Loucy (cell line): ENCODE measurements at regions not wholly inside any gene's neighbourhood (a gene's known extent, or its start where the extent isn't known, plus 50 kb on each side); places are given as distances from the start of the nearest gene placed in this dataset.

Source experiments
- CTCF ChIP-seq: fragments of 200-600 bp; sonication (generic); conservative IDR thresholded peaks from 2 replicates; pipeline ENCODE4 v1.5.1; 2014; ENCODE audit warnings: mild to moderate bottlenecking, antibody characterized with exemption, low read length
- EZH2phosphoT487 ChIP-seq: fragments of 200-600 bp; IDR thresholded peaks from 2 replicates; pipeline ENCODE4 v1.6.1; 2018; ENCODE audit warnings: antibody characterized with exemption, mild to moderate bottlenecking, moderate library complexity, borderline replicate concordance

GRCh38 chr1:197838836-197839235, 63.6 kb upstream of the DENND1B start:
- TF ChIP-seq CTCF: no peak
- TF ChIP-seq EZH2phosphoT487: no peak
